ENCODE measurements at regions not wholly inside any gene's neighbourhood (a gene's known extent, or its start where the extent isn't known, plus 50 kb on each side); places are given as distances from the start of the nearest gene placed in this dataset.

GRCh38 chr12:115758877-115759620 is 518.4 kb downstream of the MED13L start:
- Histone ChIP-seq H3K27ac (no peak overlapping the region), H3K27me3 (peaks cover 0 to 16% (median 8%) of the 10 kb centered on the region in 3 donors), H3K9me3 (no peaks in the 10 kb centered on the region), H3K4me1 (no peaks in the 10 kb centered on the region), H3K36me3 (no peaks in the 10 kb centered on the region), H3K4me3 (no peak overlapping the region)
- intact Hi-C loops (cut with DNase I; ENCODE audit: low total_unique reads) (no loop called here), in situ Hi-C loops (cut with MboI; ENCODE audit: low sequenced_read_pairs in 4 of 4) (loop anchor here in 3 of 4 donors (5.0 to 10.0 kb wide), 3 partner anchors 156 to 1097 kb away; no protein-coding TSS in a partner anchor)
- ATAC-seq (no peak), DNase-seq (no peak)
- TF ChIP-seq POLR2A (IDR thresholded peaks at IDR 0.05) (no peak), CTCF (IDR thresholded peaks at IDR 0.05 in 4 of 5, conservative IDR thresholded peaks at IDR 0.05 in 1 of 5) (no peak)

GRCh38 chr12:115758183-115758582 is 519.3 kb downstream of the MED13L start:
- TF ChIP-seq POLR2A (IDR thresholded peaks at IDR 0.05) (no peak), CTCF (IDR thresholded peaks at IDR 0.05 in 4 of 5, conservative IDR thresholded peaks at IDR 0.05 in 1 of 5) (no peak)
- ATAC-seq: no peak
- H3K4me1 ChIP-seq: no peaks in the 10 kb centered on the region
- peaks cover 0 to 16% (median 8%) of the 10 kb centered on the region in 3 donors for H3K27me3 ChIP-seq
- H3K36me3 ChIP-seq: no peaks in the 10 kb centered on the region
- DNase-seq: no peak
- in situ Hi-C loops (cut with MboI; ENCODE audit: low sequenced_read_pairs in 4 of 4): loop anchor here in 3 of 4 donors (5.0 to 10.0 kb wide), 3 partner anchors 157 to 1096 kb away; no protein-coding TSS in a partner anchor
- H3K27ac ChIP-seq: no peak overlapping the region
- H3K9me3 ChIP-seq: no peaks in the 10 kb centered on the region
- intact Hi-C loops (cut with DNase I; ENCODE audit: low total_unique reads): no loop called here
- H3K4me3 ChIP-seq: no peak overlapping the region

- no peak for ATAC-seq
- no peak for DNase-seq
- Histone ChIP-seq H3K36me3 (no peaks in the 10 kb centered on the region), H3K4me1 (peaks cover 0 to 6% of the 10 kb centered on the region in 2 donors), H3K4me3 (no peak overlapping the region), H3K27ac (no peak overlapping the region), H3K9me3 (no peaks in the 10 kb centered on the region), H3K27me3 (peaks cover 0 to 16% (median 8%) of the 10 kb centered on the region in 3 donors)
- in situ Hi-C loops (cut with MboI; ENCODE audit: low sequenced_read_pairs in 4 of 4) (loop anchor here in 3 of 4 donors (5.0 to 10.0 kb wide), 3 partner anchors 158 to 1095 kb away; no protein-coding TSS in a partner anchor), intact Hi-C loops (cut with DNase I; ENCODE audit: low total_unique reads) (no loop called here)
- TF ChIP-seq CTCF (IDR thresholded peaks at IDR 0.05 in 4 of 5, conservative IDR thresholded peaks at IDR 0.05 in 1 of 5): no peak
- TF ChIP-seq POLR2A (IDR thresholded peaks at IDR 0.05): no peak
These were observed 520.7 kb downstream of the MED13L start for GRCh38 chr12:115756804-115757203.

- no peaks in the 10 kb centered on the region for H3K9me3 ChIP-seq
- intact Hi-C loops (cut with DNase I; ENCODE audit: low total_unique reads): no loop called here
- no peaks in the 10 kb centered on the region for H3K36me3 ChIP-seq
- no peak for TF ChIP-seq CTCF (IDR thresholded peaks at IDR 0.05 in 4 of 5, conservative IDR thresholded peaks at IDR 0.05 in 1 of 5)
- TF ChIP-seq POLR2A (IDR thresholded peaks at IDR 0.05): no peak
- H3K4me1 ChIP-seq: peaks cover 0 to 6% of the 10 kb centered on the region in 2 donors
- H3K27me3 ChIP-seq: peaks cover 0 to 16% (median 8%) of the 10 kb centered on the region in 3 donors
- no peak overlapping the region for H3K27ac ChIP-seq
- no peak overlapping the region for H3K4me3 ChIP-seq
- DNase-seq (no peak), ATAC-seq (no peak)
- in situ Hi-C loops (cut with MboI; ENCODE audit: low sequenced_read_pairs in 4 of 4): loop anchor here in 3 of 4 donors (5.0 to 10.0 kb wide), 3 partner anchors 159 to 1094 kb away; no protein-coding TSS in a partner anchor
These were observed 521.2 kb downstream of the MED13L start for GRCh38 chr12:115756271-115756670.

Data from gastrocnemius medialis (tissue), 4 donors.